ENCODE measurements at regions not wholly inside any gene's neighbourhood (a gene's known extent, or its start where the extent isn't known, plus 50 kb on each side); places are given as distances from the start of the nearest gene placed in this dataset.

DNA sequence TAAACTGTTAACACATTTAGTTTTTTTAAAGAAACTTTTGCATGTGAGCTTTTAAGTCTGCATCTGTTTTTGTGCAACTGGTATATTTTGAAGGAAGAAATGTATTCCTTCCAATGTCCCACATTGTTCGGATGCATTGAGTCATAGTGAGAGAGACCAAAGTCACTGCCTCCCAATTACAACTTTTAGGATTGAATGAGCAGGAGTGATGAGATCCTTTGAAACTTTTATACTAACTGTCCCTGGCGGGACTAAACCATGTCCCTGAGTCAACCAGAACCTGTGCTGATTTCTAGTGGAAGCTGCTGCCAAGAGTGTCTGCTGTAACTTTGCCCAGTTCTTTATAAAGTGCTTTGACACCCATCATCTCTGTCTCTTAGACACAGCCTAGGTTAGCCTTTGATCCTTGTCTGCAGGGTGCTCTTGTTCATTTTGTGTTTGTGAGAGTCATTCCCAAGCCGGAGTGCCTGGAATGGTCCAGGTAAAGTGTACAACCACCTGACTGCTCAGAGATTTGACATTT is 122.7 kb downstream of the ZNF518B start:
- no peak for DNase-seq

DNA sequence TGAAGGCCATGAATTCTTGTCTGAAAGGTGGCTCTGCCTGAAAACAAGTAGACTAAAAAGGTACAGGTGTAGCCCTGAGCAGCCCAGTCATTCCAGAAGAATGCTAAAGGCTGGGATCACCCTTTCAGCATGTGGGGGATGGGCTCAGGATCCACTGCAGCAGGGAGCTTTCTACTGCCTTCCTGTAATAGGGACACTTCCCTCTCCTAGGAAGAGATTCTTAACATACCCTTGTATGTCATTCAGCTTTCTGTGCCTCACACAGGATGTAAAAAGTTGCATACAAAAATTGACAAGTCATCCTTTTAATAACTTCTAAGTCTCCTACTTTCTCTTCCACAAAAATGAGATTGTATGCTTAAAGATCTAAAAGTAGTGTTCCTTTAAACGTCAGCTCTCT is 123.3 kb downstream of the ZNF518B start:
- DNase-seq, result no peak

DNA sequence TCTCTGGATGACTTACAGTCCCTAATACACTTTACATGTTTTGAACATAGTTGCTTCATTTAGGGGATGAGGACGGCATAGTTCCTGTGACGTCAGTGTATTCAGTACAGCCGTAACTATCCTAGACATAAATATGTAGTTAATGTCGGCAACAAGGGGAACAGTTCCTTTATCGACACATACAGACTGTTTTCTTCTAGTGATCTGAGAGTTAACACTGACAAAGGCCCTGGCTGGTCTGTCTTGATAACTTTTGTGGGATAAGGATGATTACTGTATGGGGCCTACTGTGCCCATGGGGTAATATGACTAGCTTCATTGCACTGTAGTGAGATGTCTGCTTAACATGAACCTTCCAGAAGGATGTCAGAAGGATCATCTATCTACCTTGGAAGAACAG is 131.2 kb downstream of the ZNF518B start:
- DNase-seq, result no peak

GRCh38 chr4:10321931-10322330 is 135.3 kb downstream of the ZNF518B start:
- DNase-seq, result no peak

DNA sequence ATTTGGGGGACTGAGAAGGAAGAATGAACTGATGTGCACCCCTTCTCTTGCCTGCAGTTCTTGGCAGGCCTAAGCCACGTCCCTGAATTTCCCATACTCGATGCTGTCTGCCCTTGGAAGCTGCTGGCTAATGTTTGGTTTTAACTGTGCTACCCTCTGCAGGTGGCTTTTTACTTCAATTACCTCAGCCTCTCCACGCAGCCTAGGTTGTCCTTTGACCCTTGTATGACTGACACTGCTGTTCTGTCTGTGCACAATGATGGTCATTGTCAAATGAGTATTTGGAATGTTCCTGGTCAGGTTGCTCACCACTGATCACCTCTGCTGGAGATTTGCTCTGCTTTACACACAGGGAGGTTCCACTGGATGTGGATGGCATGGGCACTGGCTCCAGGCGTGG is 137.1 kb downstream of the ZNF518B start:
- DNase-seq, result no peak

DNA sequence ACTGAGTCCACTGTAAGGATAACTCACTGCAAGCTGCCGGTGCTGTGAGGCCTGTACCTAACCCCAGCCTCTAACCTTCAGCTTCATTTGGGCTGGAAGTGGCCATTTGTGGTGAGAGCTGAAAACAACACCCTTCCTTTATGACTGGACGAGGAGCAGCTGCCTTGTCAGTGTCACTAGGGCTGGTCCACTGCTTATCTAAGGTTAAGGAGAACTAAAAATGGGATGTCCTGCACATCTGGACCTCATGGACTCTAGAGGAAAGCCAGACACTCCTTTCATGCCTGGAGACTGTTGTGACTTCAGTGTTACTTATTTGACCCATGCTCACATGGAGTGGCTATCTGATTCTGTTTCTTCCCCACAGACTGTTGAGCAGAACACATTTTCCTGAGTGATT is 139.9 kb downstream of the ZNF518B start:
- no peak for DNase-seq

DNA sequence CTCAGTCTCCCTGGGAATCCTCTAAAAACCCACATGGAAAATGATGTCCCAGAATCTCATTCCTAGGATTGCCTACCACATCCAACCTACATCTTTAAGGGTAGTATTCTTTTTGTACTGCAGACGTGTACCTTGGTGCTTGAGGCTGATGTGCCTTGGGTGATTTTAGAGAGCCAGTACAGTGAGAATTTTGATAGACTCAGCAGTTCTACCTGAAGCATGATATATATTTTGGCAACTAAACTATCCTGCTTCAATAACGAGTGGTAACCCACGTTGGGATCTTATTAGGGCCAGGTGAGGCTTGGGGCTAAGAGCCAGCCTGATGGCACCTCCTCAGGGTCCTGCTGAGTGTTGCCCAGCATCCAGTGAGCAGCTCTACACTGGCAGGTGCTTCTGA is 140.4 kb downstream of the ZNF518B start:
- no peak for DNase-seq

- DNase-seq, result no peak
Observed at GRCh38 chr4:10315638-10316037, 141.6 kb downstream of the ZNF518B start.

DNA sequence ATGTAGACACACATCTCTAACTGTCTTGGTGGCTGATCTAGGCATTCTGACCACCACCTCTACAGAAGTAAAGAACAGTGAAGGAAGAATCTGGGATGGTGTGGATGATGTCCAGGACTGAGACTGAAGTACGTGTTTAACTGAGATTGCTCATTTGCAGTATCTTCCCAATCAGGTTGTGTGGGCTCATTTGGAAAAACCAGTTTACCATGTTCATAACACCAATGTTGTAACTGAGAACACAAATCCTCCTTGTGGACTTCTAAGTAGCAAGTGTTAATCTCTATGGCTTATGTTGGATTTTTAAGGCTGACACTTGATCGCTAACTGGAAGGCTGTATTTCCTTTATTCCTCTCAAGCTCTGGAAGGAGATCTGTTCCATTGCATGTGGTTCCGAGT is 144.7 kb downstream of the ZNF518B start:
- DNase-seq, result no peak

GRCh38 chr4:10311939-10312338 is 145.3 kb downstream of the ZNF518B start:
- DNase-seq, result no peak

GRCh38 chr4:10305816-10306215 is 151.4 kb downstream of the ZNF518B start:
- DNase-seq, result no peak

DNA sequence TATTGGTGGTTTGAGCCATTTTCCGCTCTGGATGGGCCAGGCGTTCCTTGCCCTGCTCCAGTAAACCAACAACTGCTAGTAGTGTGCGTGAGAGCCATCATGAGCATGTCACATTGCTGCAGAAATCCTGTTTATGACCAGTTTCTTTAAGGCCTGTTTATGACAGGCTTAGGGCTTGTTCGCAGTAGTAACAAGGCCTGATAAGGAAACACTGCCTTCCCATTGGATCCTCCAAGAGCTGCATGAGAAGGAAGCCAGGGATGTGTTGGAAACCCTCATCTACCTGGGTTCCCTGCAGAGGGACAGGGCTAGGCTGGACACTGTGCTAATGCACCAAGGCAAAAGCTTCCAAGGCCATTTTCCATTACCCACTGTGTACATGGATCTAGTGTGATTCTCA is 153.9 kb downstream of the ZNF518B start:
- no peak for DNase-seq

GRCh38 chr4:10302096-10302495 is 155.1 kb downstream of the ZNF518B start:
- no peak for DNase-seq

DNA sequence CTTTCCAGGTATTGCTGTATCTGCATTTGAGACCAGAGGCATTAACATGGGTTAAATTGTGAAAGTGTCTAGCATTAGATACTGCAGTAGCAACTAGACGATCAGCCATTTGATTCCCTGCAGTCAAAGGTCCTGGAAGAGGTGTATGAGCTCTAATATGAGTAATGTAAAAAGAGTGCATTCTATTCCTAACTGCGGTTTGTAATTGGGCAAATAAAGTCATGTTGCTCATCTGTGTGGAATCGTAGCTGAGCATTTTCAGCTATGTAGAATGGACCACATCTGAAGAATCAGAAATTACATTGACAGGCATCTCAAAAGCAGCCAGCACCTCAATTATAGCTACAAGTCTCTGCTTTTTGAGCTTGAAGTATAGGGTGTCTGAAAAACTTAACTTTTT is 157.6 kb downstream of the ZNF518B start:
- no peak for DNase-seq

DNA sequence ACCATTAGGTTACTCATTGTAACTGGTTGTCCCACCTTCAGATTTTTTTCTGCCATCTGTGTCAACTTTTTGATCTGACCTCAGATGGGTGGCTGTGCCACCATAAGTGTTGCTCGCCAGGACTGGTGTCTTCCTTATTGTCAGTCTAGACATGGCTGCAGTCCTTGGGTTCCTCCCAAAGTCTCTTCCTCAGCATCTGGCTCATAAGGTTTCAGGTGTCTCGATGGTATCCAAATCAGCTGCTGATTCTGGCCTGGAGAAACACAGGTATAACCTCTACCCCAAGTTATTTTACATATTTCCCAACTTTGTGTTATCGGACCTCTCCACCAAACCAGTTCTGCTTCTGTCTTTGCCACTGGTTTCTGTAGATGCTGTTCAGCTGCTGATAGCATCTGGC is 158.5 kb downstream of the ZNF518B start:
- DNase-seq, result no peak

GRCh38 chr4:10296730-10297129 is 160.5 kb downstream of the ZNF518B start:
- no peak for DNase-seq

DNA sequence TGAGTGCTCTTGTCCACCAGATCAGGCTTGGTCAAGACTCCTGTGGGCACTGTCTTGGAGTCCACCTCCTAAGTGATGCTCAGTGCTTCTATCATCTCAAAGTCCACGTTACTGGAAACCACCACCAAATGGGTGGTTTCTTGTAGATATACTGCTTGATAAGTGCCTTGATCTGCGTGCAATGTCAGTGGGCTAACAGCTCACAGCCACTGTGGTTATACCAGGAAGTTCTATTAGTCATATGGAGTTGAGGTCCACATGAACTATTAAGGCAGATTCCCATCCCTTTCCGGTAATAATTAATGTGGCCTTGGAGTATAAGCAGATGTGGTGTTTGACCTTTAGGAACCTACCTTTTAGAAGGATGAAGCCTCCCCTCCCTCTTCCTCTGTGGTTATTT is 161.9 kb downstream of the ZNF518B start:
- DNase-seq, result no peak

GRCh38 chr4:10289538-10289906 is 167.7 kb downstream of the ZNF518B start:
- no peak for DNase-seq

- DNase-seq, result no peak
Observed at GRCh38 chr4:10288830-10289537, 168.2 kb downstream of the ZNF518B start.

DNA sequence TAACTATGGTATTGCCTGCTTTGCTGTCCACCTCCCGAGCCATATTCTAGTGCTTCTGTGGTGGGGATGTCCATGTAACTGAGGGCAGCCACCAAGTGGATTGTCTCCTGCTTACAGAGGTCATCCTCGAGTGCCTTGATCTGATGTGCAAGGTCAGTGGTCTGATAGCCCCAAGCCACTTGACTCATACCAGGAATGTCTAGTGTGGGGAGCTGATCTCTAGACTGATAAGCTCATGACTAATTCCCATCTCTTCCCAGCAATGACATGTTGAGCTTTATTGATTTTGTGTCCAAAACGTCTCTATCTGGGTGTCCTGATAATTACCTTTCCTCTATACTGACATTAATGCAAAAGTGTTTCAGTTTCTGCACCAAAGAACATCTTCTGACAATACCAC is 168.4 kb upstream of the WDR1 start:
- DNase-seq, result no peak

GRCh38 chr4:10283761-10284160 is 167.2 kb upstream of the WDR1 start:
- DNase-seq, result no peak

DNA sequence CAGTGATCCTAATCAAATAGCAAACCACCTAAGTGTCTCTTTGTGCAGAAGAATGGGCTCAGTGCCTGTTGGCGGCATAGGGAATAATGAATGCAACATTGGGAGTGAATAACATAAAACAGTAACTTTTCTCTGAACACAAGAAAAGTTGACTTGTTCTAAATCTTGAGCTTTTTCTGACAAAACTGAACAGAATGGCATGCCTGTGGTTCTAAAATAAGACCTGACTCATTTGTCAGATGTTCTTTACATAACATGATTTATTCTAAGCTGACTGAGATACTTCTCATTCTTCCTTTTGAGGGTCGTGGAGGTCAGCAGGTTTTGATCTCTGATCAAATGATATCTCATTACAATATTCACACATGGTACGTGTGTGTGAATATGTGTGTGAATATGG is 165.4 kb upstream of the WDR1 start:
- DNase-seq, result no peak

DNA sequence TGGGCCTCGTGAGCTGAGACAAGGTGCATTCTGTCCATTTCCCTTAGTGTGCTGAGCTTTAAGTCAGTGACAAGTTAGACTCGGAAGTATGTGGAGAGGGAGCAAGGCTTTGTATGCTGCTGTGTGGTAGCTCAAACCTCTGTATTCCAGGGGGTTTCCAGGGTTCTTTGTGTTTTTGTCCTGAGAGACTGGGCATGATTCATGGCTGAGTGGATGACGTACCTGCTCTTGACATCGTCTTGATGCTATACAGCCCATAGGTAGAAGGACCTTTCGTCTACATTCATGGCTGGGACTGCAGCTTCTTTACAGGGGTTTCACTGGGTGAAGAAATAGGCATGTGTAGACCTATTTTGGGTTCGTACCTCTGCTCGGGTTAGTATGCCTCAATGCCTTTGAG is 162.7 kb upstream of the WDR1 start:
- DNase-seq, result no peak

- DNase-seq, result no peak
Observed at GRCh38 chr4:10278071-10278470, 161.5 kb upstream of the WDR1 start.

- no peak for DNase-seq
Observed at GRCh38 chr4:10276152-10276551, 159.6 kb upstream of the WDR1 start.

Data from right kidney (tissue), 1 donor.